ENCODE measurements at regions not wholly inside any gene's neighbourhood (a gene's known extent, or its start where the extent isn't known, plus 50 kb on each side); places are given as distances from the start of the nearest gene placed in this dataset.

- TF ChIP-seq ZNF124 (CRISPR knock-in tag; IDR thresholded peaks at IDR 0.05), result no peak
- no peak for TF ChIP-seq ZNF629 (CRISPR knock-in tag; conservative IDR thresholded peaks at IDR 0.05)
Measured at GRCh38 chr10:128298587-128298986, 172.4 kb upstream of the MKI67 start.

All from HepG2 (cell line).